ENCODE measurements at regions not wholly inside any gene's neighbourhood (a gene's known extent, or its start where the extent isn't known, plus 50 kb on each side); places are given as distances from the start of the nearest gene placed in this dataset.

GRCh38 chr1:213714645-213715044 lies 273.1 kb upstream of the PROX1 start:
- TF ChIP-seq CTCF (IDR thresholded peaks at IDR 0.05; ENCODE audit: low read depth, low read length), result no peak

GRCh38 chr1:213715182-213715581 lies 272.6 kb upstream of the PROX1 start:
- no peak for TF ChIP-seq CTCF (IDR thresholded peaks at IDR 0.05; ENCODE audit: low read depth, low read length)
- no peak for DNase-seq (ENCODE audit: extremely low read depth, low read depth)

More at GRCh38 chr1:213714645-213715044, 273.1 kb upstream of the PROX1 start:
- no peak for DNase-seq (ENCODE audit: extremely low read depth, low read depth)

GRCh38 chr1:213719462-213719861 lies 268.3 kb upstream of the PROX1 start:
- DNase-seq (ENCODE audit: extremely low read depth, low read depth), result no peak
- no peak for TF ChIP-seq CTCF (IDR thresholded peaks at IDR 0.05; ENCODE audit: low read depth, low read length)

GRCh38 chr1:213720032-213720431 lies 267.7 kb upstream of the PROX1 start:
- TF ChIP-seq CTCF (IDR thresholded peaks at IDR 0.05; ENCODE audit: low read depth, low read length), result no peak
- DNase-seq (ENCODE audit: extremely low read depth, low read depth), result no peak

GRCh38 chr1:213723187-213723586 lies 264.6 kb upstream of the PROX1 start:
- no peak for DNase-seq (ENCODE audit: extremely low read depth, low read depth)
- no peak for TF ChIP-seq CTCF (IDR thresholded peaks at IDR 0.05; ENCODE audit: low read depth, low read length)

- no peak for DNase-seq (ENCODE audit: extremely low read depth, low read depth)
- TF ChIP-seq CTCF (IDR thresholded peaks at IDR 0.05; ENCODE audit: low read depth, low read length), result no peak
Observed at GRCh38 chr1:213724640-213725536, 262.9 kb upstream of the PROX1 start.

- DNase-seq (ENCODE audit: extremely low read depth, low read depth), result no peak
- no peak for TF ChIP-seq CTCF (IDR thresholded peaks at IDR 0.05; ENCODE audit: low read depth, low read length)
Observed at GRCh38 chr1:213727853-213728592, 259.8 kb upstream of the PROX1 start.

All from AG09319 (cell line).